ENCODE measurements at regions not wholly inside any gene's neighbourhood (a gene's known extent, or its start where the extent isn't known, plus 50 kb on each side); places are given as distances from the start of the nearest gene placed in this dataset.

DNA sequence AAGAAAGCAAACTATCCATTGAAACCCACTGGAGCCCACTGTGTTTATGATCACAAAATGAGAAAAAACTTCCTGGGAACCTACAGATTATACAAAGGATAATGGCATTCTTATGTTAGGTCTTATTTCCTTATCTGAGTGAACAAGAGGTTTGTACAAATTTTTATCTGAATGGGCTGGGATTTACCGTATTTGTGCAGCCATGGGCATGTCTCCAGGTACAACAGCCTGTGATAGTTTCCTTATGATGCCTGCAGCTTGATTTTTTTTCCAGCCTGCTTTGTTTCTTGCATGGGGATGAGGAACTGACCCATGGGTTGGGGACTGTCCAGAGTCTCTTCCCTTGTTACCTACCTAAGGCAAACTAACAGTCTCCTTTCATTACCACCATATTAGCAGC is 244.0 kb upstream of the RBMY1B start:
- TF ChIP-seq POLR2A (IDR thresholded peaks at IDR 0.05) (no peak), CTCF (IDR thresholded peaks at IDR 0.05) (no peak)
- Histone ChIP-seq H3K27me3 (no peaks in the 10 kb centered on the region), H3K36me3 (replicated peaks in 1 of 2) (no peaks in the 10 kb centered on the region), H3K27ac (no peak overlapping the region), H3K4me3 (no peak overlapping the region), H3K9me3 (replicated peaks in 1 of 3) (no peaks in the 10 kb centered on the region), H3K4me1 (replicated peaks in 1 of 2) (no peaks in the 10 kb centered on the region)
- intact Hi-C loops (cut with DNase I): no loop called here
- peak in 1 of 7 donors; percentile 4 for DNase-seq
- 13 to 25% methylated on average over 1 of the region's 1 CpG; no CpG with 5 or more reads in 2 of the 4 donors for WGBS, 4 donors

DNA sequence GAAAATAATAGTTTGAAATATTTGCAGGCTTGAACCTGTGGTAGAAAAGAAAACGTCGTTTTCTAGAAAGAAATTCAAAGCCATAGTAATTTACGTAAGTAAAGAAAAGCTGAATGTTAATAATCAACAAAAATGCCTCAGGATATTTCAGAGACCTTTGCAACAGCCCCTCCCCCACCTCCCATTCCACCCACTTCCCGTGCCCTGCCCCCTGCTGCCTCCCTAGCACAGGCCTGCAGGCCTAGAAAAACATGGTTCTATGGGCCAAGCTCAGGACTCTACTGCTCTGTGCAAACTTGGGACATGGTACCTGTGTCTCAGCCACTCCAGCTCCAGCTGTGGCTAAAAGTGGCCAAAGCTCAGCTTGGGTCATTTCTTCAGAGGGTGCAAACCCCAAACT is 223.4 kb upstream of the RBMY1B start:
- no peaks in the 10 kb centered on the region for H3K9me3 ChIP-seq (replicated peaks in 1 of 3)
- no peaks in the 10 kb centered on the region for H3K4me1 ChIP-seq (replicated peaks in 1 of 2)
- H3K4me3 ChIP-seq: no peak overlapping the region
- WGBS, 4 donors: 57 to 65% methylated on average over 4 of the region's 4 CpGs; no CpG with 5 or more reads in 2 of the 4 donors
- H3K27me3 ChIP-seq: no peaks in the 10 kb centered on the region
- H3K27ac ChIP-seq: no peak overlapping the region
- intact Hi-C loops (cut with DNase I): no loop called here
- TF ChIP-seq CTCF (IDR thresholded peaks at IDR 0.05) (no peak), POLR2A (IDR thresholded peaks at IDR 0.05) (no peak)
- no peaks in the 10 kb centered on the region for H3K36me3 ChIP-seq (replicated peaks in 1 of 2)
- no peak for DNase-seq

- Histone ChIP-seq H3K27ac (no peak overlapping the region), H3K27me3 (no peaks in the 10 kb centered on the region), H3K4me1 (replicated peaks in 1 of 2) (no peaks in the 10 kb centered on the region), H3K4me3 (no peak overlapping the region), H3K36me3 (replicated peaks in 1 of 2) (no peaks in the 10 kb centered on the region), H3K9me3 (replicated peaks in 1 of 3) (no peaks in the 10 kb centered on the region)
- TF ChIP-seq CTCF (IDR thresholded peaks at IDR 0.05) (no peak), POLR2A (IDR thresholded peaks at IDR 0.05) (no peak)
- no peak for DNase-seq
- intact Hi-C loops (cut with DNase I): no loop called here
- WGBS, 4 donors: 62 to 66% methylated on average over 3 of the region's 3 CpGs; no CpG with 5 or more reads in 2 of the 4 donors
Measured at GRCh38 chrY:21288908-21289307, 222.2 kb upstream of the RBMY1B start.

GRCh38 chrY:21295206-21295605 is 215.9 kb upstream of the RBMY1B start:
- 45 to 48% methylated on average over 2 of the region's 2 CpGs; no CpG with 5 or more reads in 2 of the 4 donors for WGBS, 4 donors
- H3K9me3 ChIP-seq (replicated peaks in 1 of 3): no peaks in the 10 kb centered on the region
- no peak for DNase-seq
- no peaks in the 10 kb centered on the region for H3K27me3 ChIP-seq
- intact Hi-C loops (cut with DNase I): no loop called here
- H3K27ac ChIP-seq: no peak overlapping the region
- H3K36me3 ChIP-seq (replicated peaks in 1 of 2): no peaks in the 10 kb centered on the region
- no peak for TF ChIP-seq POLR2A (IDR thresholded peaks at IDR 0.05)
- no peak for TF ChIP-seq CTCF (IDR thresholded peaks at IDR 0.05)
- H3K4me3 ChIP-seq: no peak overlapping the region
- no peaks in the 10 kb centered on the region for H3K4me1 ChIP-seq (replicated peaks in 1 of 2)
